ENCODE measurements at regions not wholly inside any gene's neighbourhood (a gene's known extent, or its start where the extent isn't known, plus 50 kb on each side); places are given as distances from the start of the nearest gene placed in this dataset.
"Not testable (repeated sequence)": the region's sequence is repeated elsewhere in the genome, so short reads cannot be mapped to it uniquely, and the experiment has no call there.

GRCh38 chr2:224650815-224651439 lies 65.2 kb downstream of the CCDC195 start:
- TF ChIP-seq CTCF (conservative IDR thresholded peaks at IDR 0.05; ENCODE audit: low read length): peak; percentile 92
- DNase-seq (ENCODE audit: low read depth): peak; percentile 58
- no peak overlapping the region for H3K4me3 ChIP-seq (ENCODE audit: low read length)

- DNase-seq (ENCODE audit: low read depth): not testable (repeated sequence)
These were observed 62.5 kb upstream of the CUL3 start for GRCh38 chr2:224647684-224648083.

GRCh38 chr2:224646242-224646846 lies 61.2 kb upstream of the CUL3 start:
- TF ChIP-seq CTCF (conservative IDR thresholded peaks at IDR 0.05; ENCODE audit: low read length): peak; percentile 72
- no peak for DNase-seq (ENCODE audit: low read depth)
- no peak overlapping the region for H3K4me3 ChIP-seq (ENCODE audit: low read length)

More at GRCh38 chr2:224647684-224648083, 62.5 kb upstream of the CUL3 start:
- not testable (repeated sequence) for H3K4me3 ChIP-seq (ENCODE audit: low read length)

- no peak for DNase-seq (ENCODE audit: low read depth)
- TF ChIP-seq CTCF (conservative IDR thresholded peaks at IDR 0.05; ENCODE audit: low read length): no peak
- no peak overlapping the region for H3K4me3 ChIP-seq (ENCODE audit: low read length)
These were observed 60.6 kb upstream of the CUL3 start for GRCh38 chr2:224645722-224646121.

GRCh38 chr2:224640679-224641078 lies 55.5 kb upstream of the CUL3 start:
- no peak for TF ChIP-seq CTCF (conservative IDR thresholded peaks at IDR 0.05; ENCODE audit: low read length)
- no peak overlapping the region for H3K4me3 ChIP-seq (ENCODE audit: low read length)
- no peak for DNase-seq (ENCODE audit: low read depth)

GRCh38 chr2:224638301-224638823 lies 53.2 kb upstream of the CUL3 start:
- DNase-seq (ENCODE audit: low read depth): no peak
- no peak for TF ChIP-seq CTCF (conservative IDR thresholded peaks at IDR 0.05; ENCODE audit: low read length)
- no peak overlapping the region for H3K4me3 ChIP-seq (ENCODE audit: low read length)
